ENCODE measurements at regions not wholly inside any gene's neighbourhood (a gene's known extent, or its start where the extent isn't known, plus 50 kb on each side); places are given as distances from the start of the nearest gene placed in this dataset.

DNA sequence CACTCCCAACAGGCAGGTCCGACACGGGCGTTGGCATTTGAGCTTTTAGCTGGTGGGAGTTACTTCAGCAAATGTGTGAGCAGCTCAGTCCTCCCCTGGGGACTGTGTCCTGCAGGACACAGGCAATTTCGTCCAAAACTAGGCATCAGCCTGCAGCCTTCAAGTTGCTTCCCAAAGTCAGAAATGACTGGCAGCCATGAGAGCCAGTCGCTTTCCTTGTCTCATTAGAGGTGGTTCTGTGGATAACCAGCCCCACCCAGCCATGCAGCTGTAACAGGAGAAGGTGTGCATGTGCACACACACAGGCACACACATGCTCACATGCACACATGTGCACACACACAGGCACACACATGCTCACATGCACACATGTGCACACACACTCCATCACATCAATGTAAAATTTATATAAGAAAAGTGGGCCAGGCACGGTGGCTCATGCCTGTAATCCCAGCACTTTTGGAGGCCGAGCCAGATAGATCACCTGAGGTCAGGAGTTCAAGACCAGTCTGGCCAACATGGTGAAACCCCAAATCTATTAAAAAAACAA lies 138.8 kb upstream of the TCERG1L start:
- Histone ChIP-seq H3K9me2 (replicated peaks; ENCODE audit: control insufficient read depth, low read length) (no peaks in the 10 kb centered on the region), H3K4me1 (ENCODE audit: control insufficient read depth, low read length) (no peaks in the 10 kb centered on the region), H3K9me3 (ENCODE audit: control insufficient read depth, insufficient read depth, low read length) (no peaks in the 10 kb centered on the region), H3F3A (ENCODE audit: control insufficient read depth, insufficient read depth) (no peaks in the 10 kb centered on the region), H3K36me3 (ENCODE audit: control insufficient read depth, low read length) (no peaks in the 10 kb centered on the region), H3K4me2 (ENCODE audit: low read length) (no peak overlapping the region), H3K79me2 (ENCODE audit: control insufficient read depth, low read length) (no peaks in the 10 kb centered on the region), H4K20me1 (ENCODE audit: control insufficient read depth, insufficient read depth, low read depth, low read length) (no peaks in the 10 kb centered on the region), H3K27ac (ENCODE audit: low read depth, low read length) (no peak overlapping the region), H3K4me3 (ENCODE audit: low read length) (no peak overlapping the region), H3K27me3 (ENCODE audit: control insufficient read depth, low read length) (no peaks in the 10 kb centered on the region)
- TF ChIP-seq, protein P1, sequence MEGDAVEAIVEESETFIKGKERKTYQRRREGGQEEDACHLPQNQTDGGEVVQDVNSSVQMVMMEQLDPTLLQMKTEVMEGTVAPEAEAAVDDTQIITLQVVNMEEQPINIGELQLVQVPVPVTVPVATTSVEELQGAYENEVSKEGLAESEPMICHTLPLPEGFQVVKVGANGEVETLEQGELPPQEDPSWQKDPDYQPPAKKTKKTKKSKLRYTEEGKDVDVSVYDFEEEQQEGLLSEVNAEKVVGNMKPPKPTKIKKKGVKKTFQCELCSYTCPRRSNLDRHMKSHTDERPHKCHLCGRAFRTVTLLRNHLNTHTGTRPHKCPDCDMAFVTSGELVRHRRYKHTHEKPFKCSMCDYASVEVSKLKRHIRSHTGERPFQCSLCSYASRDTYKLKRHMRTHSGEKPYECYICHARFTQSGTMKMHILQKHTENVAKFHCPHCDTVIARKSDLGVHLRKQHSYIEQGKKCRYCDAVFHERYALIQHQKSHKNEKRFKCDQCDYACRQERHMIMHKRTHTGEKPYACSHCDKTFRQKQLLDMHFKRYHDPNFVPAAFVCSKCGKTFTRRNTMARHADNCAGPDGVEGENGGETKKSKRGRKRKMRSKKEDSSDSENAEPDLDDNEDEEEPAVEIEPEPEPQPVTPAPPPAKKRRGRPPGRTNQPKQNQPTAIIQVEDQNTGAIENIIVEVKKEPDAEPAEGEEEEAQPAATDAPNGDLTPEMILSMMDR (IDR thresholded peaks at IDR 0.05; ENCODE audit: low read depth, low read length, poor library complexity, severe bottlenecking) = no peak
- no peak for TF ChIP-seq EZH2phosphoT487 (IDR thresholded peaks at IDR 0.05; ENCODE audit: borderline replicate concordance, low read length)

DNA sequence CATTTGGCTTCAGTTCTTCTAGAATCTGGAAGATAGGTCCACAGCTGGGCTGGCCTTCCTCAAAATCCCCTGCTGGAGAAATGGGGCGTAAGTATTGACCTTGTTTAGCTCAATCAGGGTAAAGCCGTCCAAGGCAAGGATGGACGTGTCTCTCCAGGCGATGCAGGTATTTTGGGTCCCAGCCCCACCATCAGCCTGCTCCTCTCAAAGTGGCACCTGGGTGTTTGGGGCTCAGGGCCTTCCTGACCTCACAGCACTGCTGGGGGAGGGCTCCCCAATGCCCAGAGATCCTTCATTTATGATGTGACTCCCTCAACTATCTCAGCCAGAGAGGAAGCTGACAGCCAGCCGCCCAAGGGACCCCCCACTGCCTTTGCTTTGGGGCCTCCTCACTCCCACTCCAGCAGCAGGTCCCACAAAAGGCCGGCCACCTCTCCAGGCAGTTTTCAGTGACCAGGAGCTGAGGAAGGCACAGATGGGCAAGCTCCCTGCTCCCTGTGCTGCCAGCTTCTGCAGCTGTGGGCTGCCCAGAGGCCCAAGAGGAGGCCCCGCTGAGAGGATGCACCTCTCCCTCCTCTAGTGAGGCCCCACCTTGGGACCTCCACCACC lies 140.0 kb upstream of the TCERG1L start:
- no peaks in the 10 kb centered on the region for H4K20me1 ChIP-seq (ENCODE audit: control insufficient read depth, insufficient read depth, low read depth, low read length)
- no peak overlapping the region for H3K27ac ChIP-seq (ENCODE audit: low read depth, low read length)

DNA sequence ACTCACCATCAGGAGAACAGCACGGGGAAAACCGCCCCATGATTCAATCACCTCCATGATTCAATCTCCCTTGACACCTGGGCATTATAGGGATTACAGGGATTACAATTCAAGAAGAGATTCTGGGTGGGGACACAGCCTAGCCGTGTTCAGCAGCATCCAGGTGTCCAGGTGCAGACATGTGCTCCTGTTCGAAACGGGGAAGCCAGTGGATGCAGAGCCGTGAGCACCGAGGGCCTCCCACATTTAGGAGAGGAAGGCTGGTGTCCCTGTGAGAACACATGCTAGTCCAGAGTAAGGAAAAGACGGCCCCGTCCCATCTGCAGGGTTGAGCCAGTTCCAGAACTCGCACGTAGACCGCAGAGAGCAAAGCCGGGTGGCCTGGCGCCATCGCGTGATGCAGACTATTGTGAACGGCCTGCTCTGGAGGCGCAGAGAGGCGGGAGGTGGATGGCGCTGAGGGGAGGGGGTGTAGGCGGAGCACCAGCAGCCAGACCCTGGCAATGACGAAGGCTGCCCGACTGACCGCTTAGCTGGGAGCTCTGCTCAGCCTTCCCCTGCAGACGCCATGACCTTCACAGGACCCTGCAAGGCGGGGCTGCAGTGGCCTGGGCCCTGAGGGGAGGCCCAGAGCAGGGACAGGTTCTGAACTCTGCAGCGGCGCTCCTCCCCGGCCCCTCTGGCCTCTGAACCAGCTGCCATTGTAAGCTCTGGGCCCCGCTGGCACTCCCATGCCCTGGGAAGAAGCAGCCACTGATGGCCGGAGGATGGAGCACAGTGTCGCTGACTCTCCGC lies 141.6 kb upstream of the TCERG1L start:
- no peaks in the 10 kb centered on the region for H3K9me2 ChIP-seq (replicated peaks; ENCODE audit: control insufficient read depth, low read length)
- H3K4me2 ChIP-seq (ENCODE audit: low read length) = no peak overlapping the region
- no peaks in the 10 kb centered on the region for H4K20me1 ChIP-seq (ENCODE audit: control insufficient read depth, insufficient read depth, low read depth, low read length)
- H3K27ac ChIP-seq (ENCODE audit: low read depth, low read length) = no peak overlapping the region
- H3F3A ChIP-seq (ENCODE audit: control insufficient read depth, insufficient read depth) = no peaks in the 10 kb centered on the region
- no peaks in the 10 kb centered on the region for H3K79me2 ChIP-seq (ENCODE audit: control insufficient read depth, low read length)
- H3K4me1 ChIP-seq (ENCODE audit: control insufficient read depth, low read length) = no peaks in the 10 kb centered on the region
- no peak overlapping the region for H3K4me3 ChIP-seq (ENCODE audit: low read length)
- H3K27me3 ChIP-seq (ENCODE audit: control insufficient read depth, low read length) = no peaks in the 10 kb centered on the region
- no peaks in the 10 kb centered on the region for H3K36me3 ChIP-seq (ENCODE audit: control insufficient read depth, low read length)
- TF ChIP-seq, protein P1 (IDR thresholded peaks at IDR 0.05; ENCODE audit: low read depth, low read length, poor library complexity, severe bottlenecking) = no peak
- no peak for TF ChIP-seq EZH2phosphoT487 (IDR thresholded peaks at IDR 0.05; ENCODE audit: borderline replicate concordance, low read length)
- H3K9me3 ChIP-seq (ENCODE audit: control insufficient read depth, insufficient read depth, low read length) = no peaks in the 10 kb centered on the region

More for the DNA sequence above, 140.0 kb upstream of the TCERG1L start:
- TF ChIP-seq, protein P1 (IDR thresholded peaks at IDR 0.05; ENCODE audit: low read depth, low read length, poor library complexity, severe bottlenecking) = no peak
- TF ChIP-seq EZH2phosphoT487 (IDR thresholded peaks at IDR 0.05; ENCODE audit: borderline replicate concordance, low read length) = no peak
- H3K4me3 ChIP-seq (ENCODE audit: low read length) = no peak overlapping the region
- no peaks in the 10 kb centered on the region for H3F3A ChIP-seq (ENCODE audit: control insufficient read depth, insufficient read depth)
- no peaks in the 10 kb centered on the region for H3K79me2 ChIP-seq (ENCODE audit: control insufficient read depth, low read length)
- H3K9me2 ChIP-seq (replicated peaks; ENCODE audit: control insufficient read depth, low read length) = no peaks in the 10 kb centered on the region
- H3K9me3 ChIP-seq (ENCODE audit: control insufficient read depth, insufficient read depth, low read length) = no peaks in the 10 kb centered on the region
- no peaks in the 10 kb centered on the region for H3K4me1 ChIP-seq (ENCODE audit: control insufficient read depth, low read length)
- H3K27me3 ChIP-seq (ENCODE audit: control insufficient read depth, low read length) = no peaks in the 10 kb centered on the region
- H3K4me2 ChIP-seq (ENCODE audit: low read length) = no peak overlapping the region
- H3K36me3 ChIP-seq (ENCODE audit: control insufficient read depth, low read length) = no peaks in the 10 kb centered on the region

Measured in DOHH2 (cell line).